Hepatocyte (in vitro differentiated cells): ENCODE measurements at regions not wholly inside any gene's neighbourhood (a gene's known extent, or its start where the extent isn't known, plus 50 kb on each side); places are given as distances from the start of the nearest gene placed in this dataset.
"Not testable (repeated sequence)": the region's sequence is repeated elsewhere in the genome, so short reads cannot be mapped to it uniquely, and the experiment has no call there.

Experiments
- CTCF ChIP-seq: fragments of 200-600 bp; sonication (generic); IDR thresholded peaks from 2 replicates; pipeline ENCODE4 v1.5.1; 2016; ENCODE audit warnings: antibody characterized with exemption, mild to moderate bottlenecking; ENCODE audit not compliant: poor library complexity
- EZH2 ChIP-seq: fragments of 200-600 bp; sonication (generic); IDR thresholded peaks from 2 replicates; pipeline ENCODE4 v1.6.1; 2016; ENCODE audit warnings: antibody characterized with exemption, mild to moderate bottlenecking, borderline replicate concordance
- EZH2phosphoT487 ChIP-seq: fragments of 200-600 bp; sonication (generic); IDR thresholded peaks from one replicate; pipeline ENCODE4 v1.6.1; 2018; ENCODE audit warnings: antibody characterized with exemption, mild to moderate bottlenecking, low read depth, moderate library complexity; ENCODE audit not compliant: unreplicated experiment, severe bottlenecking

GRCh38 chr4:165571476-165571875, 192.7 kb downstream of the CPE start:
- not testable (repeated sequence) for TF ChIP-seq CTCF, EZH2, EZH2phosphoT487
